Chondrocyte (in vitro differentiated cells): ENCODE measurements at regions not wholly inside any gene's neighbourhood (a gene's known extent, or its start where the extent isn't known, plus 50 kb on each side); places are given as distances from the start of the nearest gene placed in this dataset.

ENCODE experiments used
- DNase-seq: peaks from one replicate; pipeline ENCODE4 v3.0.0; 2021; ENCODE audit warnings: mixed read lengths, low spot score
- H3K27ac Mint-ChIP-seq: one replicate; pipeline ENCODE4 v1.8.0; 2021; ENCODE audit warnings: mild to moderate bottlenecking, moderate library complexity, mixed read lengths; ENCODE audit not compliant: unreplicated experiment
- H3K27me3 Mint-ChIP-seq: 2 replicates; pipeline ENCODE4 v1.8.0; 2021; ENCODE audit warnings: low read depth, mixed read lengths
- H3K36me3 Mint-ChIP-seq: 2 replicates; pipeline ENCODE4 v1.8.0; 2021; ENCODE audit warnings: low read depth, mixed read lengths
- H3K4me1 Mint-ChIP-seq: 2 replicates; pipeline ENCODE4 v1.8.0; 2021; ENCODE audit warnings: low read depth, mild to moderate bottlenecking, mixed read lengths
- H3K4me3 Mint-ChIP-seq: one replicate; pipeline ENCODE4 v1.8.0; 2021; ENCODE audit warnings: mild to moderate bottlenecking, moderate library complexity, mixed read lengths; ENCODE audit not compliant: unreplicated experiment
- H3K9me3 Mint-ChIP-seq: 2 replicates; pipeline ENCODE4 v1.8.0; 2021; ENCODE audit warnings: low read depth, mixed read lengths
- TF ChIP-seq, protein P1 (sequence below): fragments of 200-600 bp; sonication (generic); IDR thresholded peaks from 2 replicates; pipeline ENCODE4 v1.5.0; 2021; ENCODE audit warnings: antibody characterized with exemption, mild to moderate bottlenecking, moderate library complexity

GRCh38 chr1:106968644-106969043 lies 87.8 kb upstream of the PRMT6 start:
- H3K27me3 Mint-ChIP-seq, result peaks cover 3% of the 10 kb centered on the region
- no peaks in the 10 kb centered on the region for H3K36me3 Mint-ChIP-seq
- no peak overlapping the region for H3K27ac Mint-ChIP-seq
- DNase-seq, result no peak
- TF ChIP-seq, protein P1, sequence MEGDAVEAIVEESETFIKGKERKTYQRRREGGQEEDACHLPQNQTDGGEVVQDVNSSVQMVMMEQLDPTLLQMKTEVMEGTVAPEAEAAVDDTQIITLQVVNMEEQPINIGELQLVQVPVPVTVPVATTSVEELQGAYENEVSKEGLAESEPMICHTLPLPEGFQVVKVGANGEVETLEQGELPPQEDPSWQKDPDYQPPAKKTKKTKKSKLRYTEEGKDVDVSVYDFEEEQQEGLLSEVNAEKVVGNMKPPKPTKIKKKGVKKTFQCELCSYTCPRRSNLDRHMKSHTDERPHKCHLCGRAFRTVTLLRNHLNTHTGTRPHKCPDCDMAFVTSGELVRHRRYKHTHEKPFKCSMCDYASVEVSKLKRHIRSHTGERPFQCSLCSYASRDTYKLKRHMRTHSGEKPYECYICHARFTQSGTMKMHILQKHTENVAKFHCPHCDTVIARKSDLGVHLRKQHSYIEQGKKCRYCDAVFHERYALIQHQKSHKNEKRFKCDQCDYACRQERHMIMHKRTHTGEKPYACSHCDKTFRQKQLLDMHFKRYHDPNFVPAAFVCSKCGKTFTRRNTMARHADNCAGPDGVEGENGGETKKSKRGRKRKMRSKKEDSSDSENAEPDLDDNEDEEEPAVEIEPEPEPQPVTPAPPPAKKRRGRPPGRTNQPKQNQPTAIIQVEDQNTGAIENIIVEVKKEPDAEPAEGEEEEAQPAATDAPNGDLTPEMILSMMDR, result no peak
- H3K9me3 Mint-ChIP-seq, result no peaks in the 10 kb centered on the region
- no peaks in the 10 kb centered on the region for H3K4me1 Mint-ChIP-seq
- no peak overlapping the region for H3K4me3 Mint-ChIP-seq

- H3K9me3 Mint-ChIP-seq, result no peaks in the 10 kb centered on the region
- H3K27ac Mint-ChIP-seq, result no peak overlapping the region
- peaks cover 3% of the 10 kb centered on the region for H3K27me3 Mint-ChIP-seq
- TF ChIP-seq, protein P1, result no peak
- no peak for DNase-seq
- H3K36me3 Mint-ChIP-seq, result no peaks in the 10 kb centered on the region
- no peaks in the 10 kb centered on the region for H3K4me1 Mint-ChIP-seq
- H3K4me3 Mint-ChIP-seq, result no peak overlapping the region
Measured at GRCh38 chr1:106969731-106970130, 86.7 kb upstream of the PRMT6 start.

- H3K4me3 Mint-ChIP-seq, result no peak overlapping the region
- no peak overlapping the region for H3K27ac Mint-ChIP-seq
- no peaks in the 10 kb centered on the region for H3K36me3 Mint-ChIP-seq
- H3K9me3 Mint-ChIP-seq, result peaks cover 4% of the 10 kb centered on the region
- peaks cover 3% of the 10 kb centered on the region for H3K27me3 Mint-ChIP-seq
- no peak for DNase-seq
- H3K4me1 Mint-ChIP-seq, result no peaks in the 10 kb centered on the region
- TF ChIP-seq, protein P1, result no peak
Measured at GRCh38 chr1:106972074-106972473, 84.4 kb upstream of the PRMT6 start.

GRCh38 chr1:106975944-106976343 lies 80.5 kb upstream of the PRMT6 start:
- Mint-ChIP-seq H3K27me3 (no peaks in the 10 kb centered on the region), H3K9me3 (peaks cover 4% of the 10 kb centered on the region), H3K27ac (no peak overlapping the region), H3K4me1 (no peaks in the 10 kb centered on the region), H3K36me3 (no peaks in the 10 kb centered on the region), H3K4me3 (no peak overlapping the region)
- DNase-seq, result no peak
- TF ChIP-seq, protein P1, result no peak

GRCh38 chr1:106978477-106979322 lies 77.8 kb upstream of the PRMT6 start:
- no peaks in the 10 kb centered on the region for H3K36me3 Mint-ChIP-seq
- TF ChIP-seq, protein P1, result no peak
- peaks cover 4% of the 10 kb centered on the region for H3K9me3 Mint-ChIP-seq
- no peak overlapping the region for H3K4me3 Mint-ChIP-seq
- H3K27me3 Mint-ChIP-seq, result no peaks in the 10 kb centered on the region
- H3K27ac Mint-ChIP-seq, result no peak overlapping the region
- no peaks in the 10 kb centered on the region for H3K4me1 Mint-ChIP-seq
- DNase-seq, result no peak
